HG02759 (cell line): ENCODE measurements at regions not wholly inside any gene's neighbourhood (a gene's known extent, or its start where the extent isn't known, plus 50 kb on each side); places are given as distances from the start of the nearest gene placed in this dataset.
"Not testable (repeated sequence)": the region's sequence is repeated elsewhere in the genome, so short reads cannot be mapped to it uniquely, and the experiment has no call there.

Source experiments
- ATAC-seq: cut with Tn5 transposase; IDR thresholded peaks from one replicate; pipeline ENCODE4 v1.9.1; 2021; ENCODE audit warnings: mild to moderate bottlenecking, moderate library complexity; ENCODE audit not compliant: unreplicated experiment

DNA sequence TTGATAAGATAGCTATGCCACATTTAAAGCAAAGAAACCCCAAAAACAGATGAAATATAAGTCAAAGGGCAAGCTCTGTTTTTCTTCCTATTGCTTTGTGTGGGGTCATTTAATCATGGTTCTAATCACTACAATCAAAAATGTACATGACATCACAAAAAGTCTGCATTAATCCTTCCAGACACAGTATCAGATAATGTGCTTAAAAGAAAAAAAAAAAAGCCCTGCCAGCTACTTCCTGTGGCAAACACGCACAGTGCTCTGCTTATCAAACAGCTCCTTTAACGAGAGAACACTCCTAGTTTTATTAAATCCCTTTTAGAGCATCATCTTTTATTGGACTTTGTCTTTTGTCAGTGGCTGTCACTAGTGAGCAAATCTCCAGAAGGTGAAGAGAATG is 1005.8 kb downstream of the GATA3 start:
- no peak for ATAC-seq

- ATAC-seq: no peak
Measured at GRCh38 chr10:9061871-9062270, 1007.4 kb downstream of the GATA3 start.

DNA sequence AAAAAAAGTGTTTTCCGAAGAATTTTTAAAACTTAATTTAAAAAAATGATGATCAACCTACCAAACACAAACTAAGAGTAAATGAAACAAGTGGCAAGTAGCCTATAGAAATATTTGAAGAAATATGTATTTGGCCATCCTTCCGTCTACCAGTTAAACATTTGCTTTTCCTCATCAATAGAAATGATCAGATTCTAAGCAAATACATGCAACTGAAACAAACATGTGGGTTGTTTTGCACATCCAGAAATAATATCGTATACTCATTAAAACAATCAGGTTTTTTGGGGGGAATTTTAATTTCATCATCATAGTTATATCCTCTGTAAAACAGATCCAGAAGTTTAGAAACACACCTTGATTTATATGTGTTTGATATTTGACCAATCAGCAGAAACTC is 1011.7 kb downstream of the GATA3 start:
- no peak for ATAC-seq

DNA sequence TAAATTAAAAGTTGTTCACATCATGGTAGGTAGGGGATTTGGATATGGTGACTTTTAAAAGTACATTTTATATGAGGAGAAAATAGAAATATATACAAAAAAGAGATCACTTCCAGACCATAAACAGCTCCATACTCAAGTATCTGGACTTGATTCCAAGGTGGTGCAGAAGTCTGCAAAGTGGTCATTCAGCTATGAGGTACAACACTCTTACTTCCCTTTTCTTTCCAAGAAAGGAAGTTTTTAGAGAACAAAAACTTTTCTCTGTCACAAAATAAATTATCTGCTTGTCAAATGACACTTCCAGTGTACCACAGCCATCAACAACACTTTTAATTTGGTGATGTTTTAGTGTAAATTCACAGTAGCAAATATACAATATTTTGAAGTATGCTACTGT is 1013.5 kb downstream of the GATA3 start:
- no peak for ATAC-seq

GRCh38 chr10:9069136-9069535 is 1014.6 kb downstream of the GATA3 start:
- ATAC-seq: no peak

DNA sequence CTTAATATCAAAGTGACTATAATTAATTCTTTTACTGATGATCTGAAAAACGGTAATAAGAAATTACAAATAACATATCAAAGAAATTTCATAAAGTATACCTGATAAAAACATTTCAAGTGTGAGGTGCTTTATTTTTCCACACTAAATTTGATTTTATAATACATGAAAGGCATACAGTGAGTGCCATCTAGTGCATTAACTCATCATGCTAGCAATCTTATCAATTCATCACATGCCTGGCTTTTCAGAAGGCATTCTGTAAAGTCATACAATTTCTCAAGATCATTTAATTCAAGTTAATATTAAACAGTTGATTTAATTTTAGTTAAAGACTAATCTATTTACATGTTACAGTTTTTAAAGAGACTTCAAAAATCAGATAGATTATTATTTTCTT is 1020.9 kb downstream of the GATA3 start:
- no peak for ATAC-seq

- no peak for ATAC-seq
Measured at GRCh38 chr10:9076066-9076465, 1021.6 kb downstream of the GATA3 start.

DNA sequence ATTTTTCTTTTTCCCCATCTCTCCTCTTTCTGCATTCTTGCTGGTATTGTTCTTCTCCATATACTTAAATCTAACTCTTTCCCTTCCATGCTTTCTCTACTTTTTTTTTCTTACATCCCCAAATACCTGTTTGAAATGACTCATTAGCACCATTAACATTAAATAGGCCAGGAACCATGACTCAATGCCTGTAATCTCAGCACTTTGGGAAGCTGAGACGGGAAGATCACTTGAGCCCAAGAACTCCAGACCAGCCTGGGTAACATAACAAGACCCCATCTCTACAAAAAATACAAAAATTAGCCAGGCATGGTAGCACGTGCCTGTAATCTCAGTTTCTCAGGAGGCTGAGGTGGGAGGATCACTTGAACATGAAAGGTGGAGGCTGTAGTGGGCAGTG is 1026.8 kb downstream of the GATA3 start:
- ATAC-seq: no peak

- no peak for ATAC-seq
Measured at GRCh38 chr10:9081961-9082360, 1027.5 kb downstream of the GATA3 start.

GRCh38 chr10:9091530-9092093 is 1037.1 kb downstream of the GATA3 start:
- no peak for ATAC-seq

- ATAC-seq: no peak
Measured at GRCh38 chr10:9096288-9096687, 1041.8 kb downstream of the GATA3 start.

- no peak for ATAC-seq
Measured at GRCh38 chr10:9097206-9097990, 1042.9 kb downstream of the GATA3 start.

DNA sequence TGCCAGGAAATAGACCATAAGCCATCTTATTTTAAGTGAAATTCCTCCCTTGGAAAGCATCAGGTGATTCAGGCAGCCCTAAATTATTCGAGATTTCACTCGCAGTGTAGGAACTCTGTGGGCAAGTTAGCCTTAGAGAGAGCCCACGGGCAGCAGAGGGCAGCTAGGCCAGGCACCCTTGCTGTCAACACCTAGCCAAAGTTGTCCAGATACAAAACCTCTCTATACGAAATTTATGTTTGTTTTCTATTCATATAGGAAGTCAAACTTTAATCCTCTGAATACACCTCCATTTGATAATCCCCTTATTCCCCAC is 1043.5 kb downstream of the GATA3 start:
- no peak for ATAC-seq

DNA sequence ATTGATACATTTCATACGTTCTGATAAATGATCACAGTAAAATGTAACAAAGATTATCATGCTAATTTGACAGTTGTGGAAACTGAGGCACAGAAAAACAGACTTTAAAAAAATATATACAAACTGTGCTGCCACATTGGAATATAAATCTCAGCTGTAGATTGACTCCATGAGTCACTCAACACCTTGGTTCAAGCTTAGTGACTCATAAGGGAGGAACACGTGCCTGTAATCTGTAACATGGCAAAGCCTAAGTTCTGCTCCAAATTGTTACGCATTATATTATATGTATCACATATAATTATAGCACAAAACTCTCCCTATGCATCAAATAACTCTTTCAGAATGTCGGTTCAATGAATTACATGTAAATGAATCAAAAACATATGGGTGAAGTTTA is 1047.5 kb downstream of the GATA3 start:
- no peak for ATAC-seq

DNA sequence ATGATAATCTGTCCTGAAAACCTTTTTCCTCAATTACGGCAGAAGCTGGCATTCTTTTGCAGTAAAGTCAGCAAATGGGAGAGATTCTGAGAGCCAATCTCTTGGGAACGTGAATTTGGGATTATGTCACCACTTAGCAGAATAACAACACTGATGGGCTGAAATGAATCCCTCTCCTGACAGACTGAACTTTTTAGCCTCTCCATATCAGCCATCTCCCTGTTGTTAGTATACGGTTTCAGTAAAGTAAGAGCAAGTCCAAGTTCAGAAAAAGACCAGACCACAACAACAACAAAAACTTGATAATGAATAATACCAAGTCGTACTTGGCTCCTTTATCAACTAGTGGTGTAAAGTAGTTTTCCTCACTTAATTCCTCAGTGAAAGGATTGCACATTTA is 1048.8 kb downstream of the GATA3 start:
- no peak for ATAC-seq

GRCh38 chr10:9111976-9112375 is 1057.5 kb downstream of the GATA3 start:
- no peak for ATAC-seq

DNA sequence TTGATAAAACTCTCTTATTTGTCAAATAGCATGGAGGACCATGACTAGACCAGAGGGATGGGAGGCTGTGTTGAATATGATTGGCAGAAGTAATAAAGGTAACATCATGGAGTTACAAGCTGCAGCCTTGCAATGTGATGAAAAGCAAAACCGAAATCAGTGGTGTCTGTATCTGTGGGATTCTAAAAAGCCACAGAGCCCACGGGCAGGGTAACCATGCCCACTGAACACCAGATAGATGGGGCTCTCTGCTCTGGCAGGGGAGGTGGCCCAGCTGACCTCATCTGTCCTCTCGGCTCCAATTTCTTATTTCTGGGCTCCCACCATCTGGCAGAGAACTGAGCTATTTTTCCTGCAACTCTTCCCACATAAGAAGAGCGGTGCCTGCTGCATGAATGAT is 1072.2 kb downstream of the GATA3 start:
- ATAC-seq: no peak

- ATAC-seq: no peak
Measured at GRCh38 chr10:9137368-9137767, 1082.9 kb downstream of the GATA3 start.

DNA sequence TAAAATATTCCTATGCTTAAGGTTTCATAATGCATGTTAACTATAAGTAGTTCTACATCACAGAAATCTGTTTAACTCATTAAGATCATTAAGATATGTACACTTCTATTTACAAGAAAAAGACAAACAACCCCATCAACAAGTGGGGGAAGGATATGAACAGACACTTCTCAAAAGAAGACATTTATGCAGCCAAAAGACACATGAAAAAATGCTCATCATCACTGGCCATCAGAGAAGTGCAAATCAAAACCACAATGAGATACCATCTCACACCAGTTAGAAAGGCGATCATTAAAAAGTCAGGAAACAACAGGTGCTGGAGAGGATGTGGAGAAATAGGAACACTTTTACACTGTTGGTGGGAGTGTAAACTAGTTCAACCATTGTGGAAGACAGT is 1084.3 kb downstream of the GATA3 start:
- not testable (repeated sequence) for ATAC-seq

DNA sequence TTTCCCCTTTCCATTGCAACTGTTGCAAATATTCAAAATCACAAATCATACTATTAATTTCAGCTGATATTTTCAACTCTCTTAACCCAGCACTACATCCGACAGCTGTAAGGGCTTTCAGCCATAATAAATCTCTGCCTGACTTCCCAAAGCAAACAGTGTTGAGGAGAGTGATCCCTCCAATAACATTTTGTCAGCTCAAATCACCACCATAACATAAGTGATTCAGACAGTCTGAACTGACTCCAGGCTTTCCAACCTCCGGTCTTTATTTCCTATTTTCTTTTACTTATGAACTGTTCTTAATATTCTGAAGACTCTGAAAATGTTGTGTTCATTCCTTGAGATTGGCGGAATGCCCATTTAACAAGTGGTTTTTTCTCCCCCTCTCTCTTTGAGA is 1085.9 kb downstream of the GATA3 start:
- no peak for ATAC-seq

DNA sequence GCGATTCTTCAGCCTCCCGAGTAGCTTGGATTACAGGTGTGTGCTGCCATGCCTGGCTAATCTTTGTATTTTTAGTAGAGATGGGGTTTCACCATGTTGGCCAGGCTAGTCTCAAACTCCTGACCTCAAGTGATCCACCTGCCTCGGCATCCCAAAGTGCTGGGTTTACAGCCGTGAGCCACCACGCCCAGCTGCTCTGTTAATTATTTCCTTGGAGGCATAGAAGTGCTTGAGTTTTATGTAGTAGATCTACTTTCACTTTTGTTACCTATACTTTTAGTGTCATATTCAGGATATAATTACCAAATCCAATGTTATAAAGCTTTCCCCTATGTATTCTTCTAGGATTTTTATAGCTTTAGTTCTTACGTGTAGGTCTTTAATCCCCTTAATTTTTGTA is 1093.0 kb downstream of the GATA3 start:
- no peak for ATAC-seq

DNA sequence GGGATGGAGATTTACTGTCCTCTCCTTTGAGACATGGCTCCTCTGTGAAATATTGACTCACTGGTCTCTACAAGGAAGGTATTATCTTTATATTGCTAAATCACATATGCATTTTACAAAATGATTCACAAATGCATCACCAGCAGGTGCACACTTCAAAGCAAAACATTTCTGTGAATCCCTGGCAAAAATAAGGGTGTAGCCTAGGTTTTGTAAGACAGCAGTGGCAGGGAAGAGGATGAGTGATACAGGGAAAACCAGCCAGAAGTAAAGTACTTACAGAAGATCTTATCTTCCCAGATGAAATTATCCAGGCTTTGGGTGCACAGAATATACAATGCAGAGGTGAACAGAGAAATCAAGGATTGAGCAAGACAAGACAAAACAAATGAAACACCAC is 1094.6 kb downstream of the GATA3 start:
- ATAC-seq: no peak

- ATAC-seq: not testable (repeated sequence)
Measured at GRCh38 chr10:9153057-9153456, 1098.6 kb downstream of the GATA3 start.
